Activated T-cell treated with anti-CD3 and anti-CD28 coated beads, Interleukin-2, amount 50 U/mL, for 1 hour (primary cell): ENCODE measurements at regions not wholly inside any gene's neighbourhood (a gene's known extent, or its start where the extent isn't known, plus 50 kb on each side); places are given as distances from the start of the nearest gene placed in this dataset.
"Not testable (repeated sequence)": the region's sequence is repeated elsewhere in the genome, so short reads cannot be mapped to it uniquely, and the experiment has no call there.

Experiments used
- DNase-seq: peaks from one replicate; pipeline ENCODE4 v3.0.0-alpha.2; 2020

DNA sequence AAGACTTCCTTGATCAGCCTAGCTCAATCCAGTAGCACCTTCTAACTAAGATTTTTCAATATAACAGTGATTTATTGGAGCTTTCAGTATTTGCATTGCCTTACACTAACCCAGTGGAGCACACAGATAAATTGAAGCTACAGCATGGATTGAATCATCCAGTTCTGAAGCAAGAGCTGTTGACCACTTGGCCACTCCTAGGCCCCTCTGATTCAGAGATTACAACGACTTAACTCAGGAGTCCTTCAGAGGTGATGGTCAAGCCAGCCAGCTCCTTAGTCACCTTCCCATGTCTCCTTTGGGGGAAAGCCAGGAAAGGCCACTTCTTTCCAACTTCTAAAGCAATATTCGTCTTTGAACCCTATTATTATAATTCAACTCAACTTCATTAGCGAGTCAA is 151.8 kb downstream of the TENT5C start:
- no peak for DNase-seq

GRCh38 chr1:117758444-117759316 is 152.8 kb downstream of the TENT5C start:
- DNase-seq, result peak; percentile 64

GRCh38 chr1:117759535-117759934 is 153.7 kb downstream of the TENT5C start:
- no peak for DNase-seq

GRCh38 chr1:117760069-117760468 is 154.2 kb downstream of the TENT5C start:
- DNase-seq, result no peak

GRCh38 chr1:117760485-117760884 is 154.6 kb downstream of the TENT5C start:
- no peak for DNase-seq

DNA sequence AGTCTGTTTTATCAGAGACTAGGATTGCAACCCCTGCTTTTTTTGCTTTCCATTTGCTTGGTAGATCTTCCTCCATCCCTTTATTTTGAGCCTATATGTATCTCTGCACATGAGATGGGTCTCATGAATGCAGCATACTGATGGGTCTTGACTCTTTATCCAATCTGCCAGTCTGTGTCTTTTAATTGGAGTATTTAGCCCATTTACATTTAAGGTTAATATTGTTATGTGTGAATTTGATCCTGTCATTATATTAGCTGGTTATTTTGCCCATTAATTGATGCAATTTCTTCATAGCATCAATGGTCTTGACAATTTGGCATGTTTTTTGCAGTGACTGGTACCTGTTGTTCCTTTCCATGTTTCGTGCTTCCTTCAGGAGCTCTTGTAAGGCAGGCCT is 161.7 kb downstream of the GDAP2 start:
- not testable (repeated sequence) for DNase-seq

DNA sequence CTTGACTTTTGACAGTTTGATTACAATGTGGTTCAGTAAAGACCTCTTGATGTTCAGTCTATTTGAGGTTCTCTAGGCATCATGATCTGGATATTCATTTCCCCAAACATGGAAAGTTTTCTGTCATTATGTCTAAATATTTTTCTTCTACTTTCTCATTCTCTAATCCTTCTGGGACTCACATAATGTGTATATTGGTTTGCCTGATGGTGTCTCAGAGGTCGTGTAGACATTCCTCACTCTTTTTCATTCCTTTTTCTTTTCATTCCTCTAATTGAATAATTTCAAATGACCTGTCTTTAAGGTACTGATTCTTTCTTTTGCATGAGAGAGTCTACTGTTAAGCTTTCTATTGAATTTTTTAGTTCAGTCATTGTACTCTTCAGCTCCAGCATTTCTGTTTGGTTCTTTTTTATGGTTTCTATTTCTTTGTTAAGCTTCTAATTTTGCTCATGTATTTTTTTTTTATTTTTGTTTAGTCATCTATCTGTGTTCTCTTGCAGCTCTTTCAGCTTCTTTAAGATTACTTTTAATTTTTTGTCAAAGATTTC is 158.4 kb downstream of the GDAP2 start:
- no peak for DNase-seq

- no peak for DNase-seq
Measured at GRCh38 chr1:117779364-117779763, 150.1 kb downstream of the GDAP2 start.

DNA sequence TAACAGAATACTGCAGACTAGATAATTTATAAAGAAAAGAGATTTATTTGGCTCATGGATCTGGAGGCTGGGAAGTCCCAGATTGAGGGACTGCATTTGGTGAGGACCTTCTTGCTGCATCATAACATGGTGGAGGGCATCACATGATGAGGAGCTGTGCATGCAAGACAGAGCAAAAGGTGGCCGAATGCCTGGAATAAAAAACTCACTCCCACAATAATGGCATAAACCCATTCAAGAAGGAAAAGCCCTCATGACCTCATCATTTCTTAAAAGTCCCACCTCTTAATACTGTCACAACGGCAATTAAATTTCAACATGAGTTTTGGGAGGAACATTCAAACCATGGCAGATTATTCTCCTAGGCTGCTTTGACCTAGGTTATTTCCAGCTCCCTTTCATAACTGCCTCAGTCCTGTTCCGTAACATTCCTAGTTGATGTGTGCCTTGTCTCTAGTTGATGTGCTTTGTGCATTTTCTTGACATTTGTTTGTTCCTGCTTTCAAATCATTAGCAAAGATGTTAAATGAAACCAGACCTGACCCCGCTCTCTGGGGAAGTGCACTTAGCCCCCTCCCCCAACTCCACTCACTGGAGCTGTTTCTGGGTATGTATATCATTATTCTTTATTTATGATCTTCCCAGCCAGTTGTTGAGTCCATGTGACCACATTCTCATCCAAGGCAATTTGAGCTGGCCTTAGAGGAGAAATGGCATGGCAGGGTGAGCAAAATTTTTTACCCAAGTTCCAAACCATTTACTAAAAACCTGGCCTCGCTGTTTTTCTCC is 148.5 kb downstream of the GDAP2 start:
- no peak for DNase-seq

DNA sequence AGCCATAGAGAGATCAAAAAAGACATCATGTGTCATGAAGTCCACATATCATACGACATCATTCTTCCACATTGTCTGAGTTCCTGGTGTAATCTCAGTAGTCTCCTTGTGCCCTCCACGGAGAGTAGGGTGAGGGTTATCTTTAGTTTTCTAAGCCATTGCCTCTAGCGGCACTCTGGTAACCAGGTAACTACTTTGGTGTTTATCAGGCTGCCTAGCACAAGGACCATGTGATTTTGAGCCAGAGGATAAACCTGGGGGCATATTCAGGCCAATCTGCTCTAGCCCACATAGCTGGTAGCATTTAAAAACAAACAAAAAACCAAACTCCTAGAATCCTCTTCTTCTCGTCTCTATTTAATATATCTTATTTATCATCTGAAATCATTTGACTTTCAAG is 147.4 kb downstream of the GDAP2 start:
- no peak for DNase-seq

- no peak for DNase-seq
Measured at GRCh38 chr1:117783606-117784396, 145.6 kb downstream of the GDAP2 start.

GRCh38 chr1:117788014-117788413 is 141.4 kb downstream of the GDAP2 start:
- no peak for DNase-seq

DNA sequence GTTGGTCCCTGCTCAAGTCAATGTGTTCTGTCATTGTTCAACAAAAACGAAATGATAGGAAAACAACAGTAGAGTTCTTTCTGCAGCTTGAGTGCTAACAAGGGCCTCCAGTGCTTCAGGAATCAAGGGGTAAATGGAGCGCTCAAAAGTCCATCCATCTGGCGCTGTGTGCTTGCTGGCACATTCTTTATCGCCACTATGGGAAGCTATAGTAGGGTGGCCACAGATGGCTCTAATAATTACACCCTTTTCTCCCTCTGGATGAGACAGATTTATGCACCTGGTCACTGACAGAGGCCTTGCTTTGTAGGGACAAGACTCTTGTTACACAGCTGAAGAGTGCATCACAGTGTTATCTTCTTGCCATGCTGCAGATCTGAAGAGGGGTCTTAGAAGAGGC is 136.0 kb downstream of the GDAP2 start:
- no peak for DNase-seq

DNA sequence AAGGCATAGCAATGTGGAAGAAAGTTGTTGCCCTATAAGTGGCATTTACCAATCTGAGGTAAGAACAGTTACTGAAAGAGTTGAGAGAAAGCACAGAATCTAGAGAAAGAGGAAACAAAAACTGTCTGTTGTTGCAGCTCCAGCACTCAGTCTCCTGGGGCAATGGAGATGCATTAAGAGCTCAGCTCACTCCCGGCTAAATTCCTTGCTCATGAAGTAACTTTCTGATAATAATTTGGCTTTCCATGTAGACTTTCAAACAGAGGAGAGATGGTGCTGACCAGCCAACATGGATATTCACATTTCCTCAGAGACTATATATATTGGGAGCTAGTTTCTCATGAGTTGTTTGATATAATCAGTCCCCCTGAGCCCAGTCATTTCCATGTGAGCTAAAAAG is 135.3 kb downstream of the GDAP2 start:
- DNase-seq, result no peak

- no peak for DNase-seq
Measured at GRCh38 chr1:117795190-117795589, 134.2 kb downstream of the GDAP2 start.

- no peak for DNase-seq
Measured at GRCh38 chr1:117795792-117796191, 133.6 kb downstream of the GDAP2 start.

- DNase-seq, result no peak
Measured at GRCh38 chr1:117796226-117796625, 133.2 kb downstream of the GDAP2 start.

GRCh38 chr1:117798550-117798949 is 130.9 kb downstream of the GDAP2 start:
- no peak for DNase-seq

GRCh38 chr1:117802531-117803257 is 126.7 kb downstream of the GDAP2 start:
- no peak for DNase-seq

- no peak for DNase-seq
Measured at GRCh38 chr1:117803318-117803717, 126.1 kb downstream of the GDAP2 start.

DNA sequence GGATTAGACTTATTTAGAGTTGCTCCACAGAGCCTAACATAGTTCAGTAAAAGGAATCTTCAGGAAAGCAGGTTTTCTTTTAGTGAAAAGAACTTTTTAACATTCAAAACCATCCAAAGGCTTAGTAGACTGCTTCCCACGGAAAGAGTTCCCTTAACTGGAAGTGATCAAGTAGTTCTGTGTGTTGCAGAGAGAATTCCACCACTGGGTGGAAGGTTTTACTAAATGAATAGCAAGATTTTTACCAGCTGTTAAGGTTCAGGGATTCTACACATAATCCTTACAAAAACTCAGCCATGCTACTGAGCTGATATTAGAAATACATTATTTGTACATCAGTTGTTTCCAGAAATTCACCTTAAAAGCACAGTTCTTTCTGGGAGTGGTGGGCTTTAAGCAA is 119.7 kb downstream of the GDAP2 start:
- DNase-seq, result no peak

GRCh38 chr1:117810553-117810952 is 118.9 kb downstream of the GDAP2 start:
- no peak for DNase-seq
